ENCODE measurements at regions not wholly inside any gene's neighbourhood (a gene's known extent, or its start where the extent isn't known, plus 50 kb on each side); places are given as distances from the start of the nearest gene placed in this dataset.

DNA sequence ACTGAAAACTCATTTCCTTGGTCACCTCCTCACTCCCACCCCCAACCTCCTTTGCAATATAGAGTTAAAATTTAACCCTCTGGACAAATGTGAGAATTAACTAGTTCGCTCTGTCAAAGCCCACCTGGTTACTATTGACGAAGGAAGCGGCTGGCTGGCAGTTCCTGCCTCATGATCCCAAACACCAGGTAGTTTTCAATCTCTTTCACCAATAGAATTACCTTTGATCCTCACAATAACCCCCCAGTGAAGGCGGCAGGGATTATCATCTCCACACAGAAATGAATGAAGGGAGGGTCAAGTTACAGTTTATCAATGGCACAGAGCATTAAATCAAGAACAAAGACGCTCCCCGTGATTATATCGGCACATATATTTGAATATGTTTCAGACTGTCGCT lies 65.7 kb upstream of the TTC29 start:
- H3K4me3 ChIP-seq (ENCODE audit: low read depth, low read length): no peak overlapping the region
- TF ChIP-seq, protein P1, sequence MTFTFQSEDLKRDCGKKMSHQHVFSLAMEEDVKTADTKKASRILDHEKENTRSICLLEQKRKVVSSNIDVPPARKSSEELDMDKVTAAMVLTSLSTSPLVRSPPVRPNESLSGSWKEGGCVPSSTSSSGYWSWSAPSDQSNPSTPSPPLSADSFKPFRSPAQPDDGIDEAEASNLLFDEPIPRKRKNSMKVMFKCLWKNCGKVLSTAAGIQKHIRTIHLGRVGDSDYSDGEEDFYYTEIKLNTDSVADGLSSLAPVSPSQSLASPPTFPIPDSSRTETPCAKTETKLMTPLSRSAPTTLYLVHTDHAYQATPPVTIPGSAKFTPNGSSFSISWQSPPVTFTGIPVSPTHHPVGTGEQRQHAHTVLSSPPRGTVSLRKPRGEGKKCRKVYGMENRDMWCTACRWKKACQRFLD (tag by site-specific recombination; IDR thresholded peaks at IDR 0.05): no peak
- no peak for TF ChIP-seq ZBTB17 (tag by site-specific recombination; IDR thresholded peaks at IDR 0.05)
- ChIA-PET POLR2A (no interaction called here), CTCF (no interaction called here)
- H3K9me3 ChIP-seq (ENCODE audit: control insufficient read depth, insufficient read depth, low read depth, low read length): no peaks in the 10 kb centered on the region
- no peaks in the 10 kb centered on the region for H3K4me1 ChIP-seq (ENCODE audit: control insufficient read depth, insufficient read depth, low read length)
- no peaks in the 10 kb centered on the region for H3K36me3 ChIP-seq (ENCODE audit: control insufficient read depth in 2 of 2, insufficient read depth in 1 of 2, low read length in 2 of 2)
- H3K27ac ChIP-seq (ENCODE audit: extremely low read depth, low read depth, low read length): no peak overlapping the region

DNA sequence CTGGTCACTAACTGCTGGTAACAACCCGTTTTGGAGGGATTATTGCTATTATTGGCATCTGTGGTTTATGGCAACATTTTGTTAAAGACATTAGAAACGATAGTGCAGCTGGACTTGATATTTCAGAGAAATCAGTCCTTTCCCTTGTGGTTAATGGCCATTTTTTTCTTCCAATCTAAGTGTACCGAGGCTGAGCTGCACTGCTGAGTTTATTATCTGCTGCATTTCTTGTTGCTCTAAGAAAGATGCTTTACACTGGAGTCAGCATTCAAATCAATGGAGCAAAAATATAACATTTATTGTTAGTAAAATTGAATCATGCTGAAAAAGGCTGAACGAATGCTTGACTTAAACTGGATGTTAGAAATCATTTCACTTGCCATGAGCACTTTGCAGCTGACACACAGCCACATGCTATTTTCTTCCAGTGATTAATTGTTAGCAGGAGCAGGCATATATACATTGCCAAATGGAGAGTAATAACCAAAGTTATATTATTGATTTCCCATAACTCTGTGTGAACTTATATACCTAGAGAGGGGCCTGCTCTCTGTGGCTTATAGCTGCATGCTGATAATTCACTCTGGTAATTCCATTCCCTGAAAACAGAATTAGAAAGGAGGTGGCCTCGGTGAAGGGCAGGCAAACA lies 66.5 kb upstream of the TTC29 start:
- TF ChIP-seq, protein P2, sequence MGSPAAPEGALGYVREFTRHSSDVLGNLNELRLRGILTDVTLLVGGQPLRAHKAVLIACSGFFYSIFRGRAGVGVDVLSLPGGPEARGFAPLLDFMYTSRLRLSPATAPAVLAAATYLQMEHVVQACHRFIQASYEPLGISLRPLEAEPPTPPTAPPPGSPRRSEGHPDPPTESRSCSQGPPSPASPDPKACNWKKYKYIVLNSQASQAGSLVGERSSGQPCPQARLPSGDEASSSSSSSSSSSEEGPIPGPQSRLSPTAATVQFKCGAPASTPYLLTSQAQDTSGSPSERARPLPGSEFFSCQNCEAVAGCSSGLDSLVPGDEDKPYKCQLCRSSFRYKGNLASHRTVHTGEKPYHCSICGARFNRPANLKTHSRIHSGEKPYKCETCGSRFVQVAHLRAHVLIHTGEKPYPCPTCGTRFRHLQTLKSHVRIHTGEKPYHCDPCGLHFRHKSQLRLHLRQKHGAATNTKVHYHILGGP (tag by site-specific recombination; IDR thresholded peaks at IDR 0.05): no peak
- TF ChIP-seq, protein P3, sequence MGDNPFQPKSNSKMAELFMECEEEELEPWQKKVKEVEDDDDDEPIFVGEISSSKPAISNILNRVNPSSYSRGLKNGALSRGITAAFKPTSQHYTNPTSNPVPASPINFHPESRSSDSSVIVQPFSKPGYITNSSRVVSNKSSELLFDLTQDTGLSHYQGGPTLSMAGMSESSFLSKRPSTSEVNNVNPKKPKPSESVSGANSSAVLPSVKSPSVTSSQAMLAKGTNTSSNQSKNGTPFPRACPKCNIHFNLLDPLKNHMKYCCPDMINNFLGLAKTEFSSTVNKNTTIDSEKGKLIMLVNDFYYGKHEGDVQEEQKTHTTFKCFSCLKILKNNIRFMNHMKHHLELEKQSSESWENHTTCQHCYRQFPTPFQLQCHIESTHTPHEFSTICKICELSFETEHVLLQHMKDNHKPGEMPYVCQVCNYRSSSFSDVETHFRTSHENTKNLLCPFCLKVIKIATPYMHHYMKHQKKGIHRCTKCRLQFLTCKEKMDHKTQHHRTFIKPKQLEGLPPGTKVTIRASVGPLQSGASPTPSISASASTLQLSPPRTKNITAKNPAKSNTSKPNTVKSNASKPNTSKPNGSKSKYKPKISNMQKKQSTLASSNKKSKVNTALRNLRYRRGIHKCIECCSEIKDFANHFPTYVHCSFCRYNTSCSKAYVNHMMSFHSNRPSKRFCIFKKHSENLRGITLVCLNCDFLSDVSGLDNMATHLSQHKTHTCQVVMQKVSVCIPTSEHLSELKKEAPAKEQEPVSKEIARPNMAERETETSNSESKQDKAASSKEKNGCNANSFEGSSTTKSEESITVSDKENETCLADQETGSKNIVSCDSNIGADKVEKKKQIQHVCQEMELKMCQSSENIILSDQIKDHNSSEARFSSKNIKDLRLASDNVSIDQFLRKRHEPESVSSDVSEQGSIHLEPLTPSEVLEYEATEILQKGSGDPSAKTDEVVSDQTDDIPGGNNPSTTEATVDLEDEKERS (tag by site-specific recombination; IDR thresholded peaks at IDR 0.05): no peak
- no peak for TF ChIP-seq HOXD13 (CRISPR knock-in tag; IDR thresholded peaks at IDR 0.05; ENCODE audit: borderline replicate concordance)
- TF ChIP-seq ZBTB6 (tag by site-specific recombination; IDR thresholded peaks at IDR 0.05): no peak
- no peak for TF ChIP-seq ZNF19 (tag by site-specific recombination; IDR thresholded peaks at IDR 0.05; ENCODE audit: low read depth)
- no peak for TF ChIP-seq ZNF391 (tag by site-specific recombination; IDR thresholded peaks at IDR 0.05; ENCODE audit: borderline replicate concordance, low read depth)
- no peak for TF ChIP-seq TRIM28 (IDR thresholded peaks at IDR 0.05; ENCODE audit: borderline replicate concordance, low read length)
- TF ChIP-seq SCRT2 (tag by site-specific recombination; IDR thresholded peaks at IDR 0.05): no peak
- TF ChIP-seq HIC1 (tag by site-specific recombination; IDR thresholded peaks at IDR 0.05): no peak
- H3K4me3 ChIP-seq (ENCODE audit: low read depth, low read length): no peak overlapping the region

DNA sequence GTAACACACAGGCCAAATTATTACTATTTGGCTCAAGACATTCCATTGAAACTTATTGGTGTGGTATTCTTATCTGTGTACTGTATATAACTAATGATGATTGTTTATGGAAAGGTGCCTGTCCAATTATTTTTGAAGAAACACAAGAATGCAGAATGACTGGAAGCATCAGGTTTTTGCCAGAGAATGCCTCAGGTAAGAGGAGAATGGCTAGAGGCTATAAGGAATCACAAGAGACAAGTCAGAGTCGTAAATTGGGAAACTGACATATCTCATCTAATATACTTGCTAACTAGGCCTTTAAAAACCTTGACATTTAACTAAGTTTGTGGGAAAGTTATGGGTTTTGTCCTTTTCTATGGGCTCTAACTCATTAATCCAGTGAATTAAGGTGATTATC lies 69.3 kb upstream of the TTC29 start:
- Histone ChIP-seq H3K27ac (ENCODE audit: extremely low read depth, low read depth, low read length) (no peak overlapping the region), H3K4me1 (ENCODE audit: control insufficient read depth, insufficient read depth, low read length) (no peaks in the 10 kb centered on the region), H3K9me3 (ENCODE audit: control insufficient read depth, insufficient read depth, low read depth, low read length) (no peaks in the 10 kb centered on the region), H3K36me3 (ENCODE audit: control insufficient read depth in 2 of 2, insufficient read depth in 1 of 2, low read length in 2 of 2) (no peaks in the 10 kb centered on the region), H3K4me3 (ENCODE audit: low read depth, low read length) (no peak overlapping the region)
- ChIA-PET CTCF (no interaction called here), POLR2A (no interaction called here)
- TF ChIP-seq GFI1B (tag by site-specific recombination; IDR thresholded peaks at IDR 0.05) (no peak), ZNF211 (tag by site-specific recombination; IDR thresholded peaks at IDR 0.05; ENCODE audit: low read depth) (no peak), ZNF777 (tag by site-specific recombination; IDR thresholded peaks at IDR 0.05; ENCODE audit: borderline replicate concordance) (no peak), GLIS1 (tag by site-specific recombination; IDR thresholded peaks at IDR 0.05) (no peak), ZNF23 (tag by site-specific recombination; IDR thresholded peaks at IDR 0.05; ENCODE audit: borderline replicate concordance) (no peak)
- TF ChIP-seq, protein P4, sequence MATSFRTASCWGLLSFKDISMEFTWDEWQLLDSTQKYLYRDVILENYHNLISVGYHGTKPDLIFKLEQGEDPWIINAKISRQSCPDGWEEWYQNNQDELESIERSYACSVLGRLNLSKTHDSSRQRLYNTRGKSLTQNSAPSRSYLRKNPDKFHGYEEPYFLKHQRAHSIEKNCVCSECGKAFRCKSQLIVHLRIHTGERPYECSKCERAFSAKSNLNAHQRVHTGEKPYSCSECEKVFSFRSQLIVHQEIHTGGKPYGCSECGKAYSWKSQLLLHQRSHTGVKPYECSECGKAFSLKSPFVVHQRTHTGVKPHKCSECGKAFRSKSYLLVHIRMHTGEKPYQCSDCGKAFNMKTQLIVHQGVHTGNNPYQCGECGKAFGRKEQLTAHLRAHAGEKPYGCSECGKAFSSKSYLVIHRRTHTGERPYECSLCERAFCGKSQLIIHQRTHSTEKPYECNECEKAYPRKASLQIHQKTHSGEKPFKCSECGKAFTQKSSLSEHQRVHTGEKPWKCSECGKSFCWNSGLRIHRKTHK (tag by site-specific recombination; IDR thresholded peaks at IDR 0.05): no peak
- TF ChIP-seq, protein P5, sequence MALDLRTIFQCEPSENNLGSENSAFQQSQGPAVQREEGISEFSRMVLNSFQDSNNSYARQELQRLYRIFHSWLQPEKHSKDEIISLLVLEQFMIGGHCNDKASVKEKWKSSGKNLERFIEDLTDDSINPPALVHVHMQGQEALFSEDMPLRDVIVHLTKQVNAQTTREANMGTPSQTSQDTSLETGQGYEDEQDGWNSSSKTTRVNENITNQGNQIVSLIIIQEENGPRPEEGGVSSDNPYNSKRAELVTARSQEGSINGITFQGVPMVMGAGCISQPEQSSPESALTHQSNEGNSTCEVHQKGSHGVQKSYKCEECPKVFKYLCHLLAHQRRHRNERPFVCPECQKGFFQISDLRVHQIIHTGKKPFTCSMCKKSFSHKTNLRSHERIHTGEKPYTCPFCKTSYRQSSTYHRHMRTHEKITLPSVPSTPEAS (tag by site-specific recombination; IDR thresholded peaks at IDR 0.05): no peak

More for the DNA sequence above, 66.5 kb upstream of the TTC29 start:
- Histone ChIP-seq H3K9me3 (ENCODE audit: control insufficient read depth, insufficient read depth, low read depth, low read length) (no peaks in the 10 kb centered on the region), H3K27ac (ENCODE audit: extremely low read depth, low read depth, low read length) (no peak overlapping the region), H3K36me3 (ENCODE audit: control insufficient read depth in 2 of 2, insufficient read depth in 1 of 2, low read length in 2 of 2) (no peaks in the 10 kb centered on the region), H3K4me1 (ENCODE audit: control insufficient read depth, insufficient read depth, low read length) (no peaks in the 10 kb centered on the region)
- ChIA-PET POLR2A (no interaction called here), CTCF (interaction anchor here (0.6 to 1.0 kb wide), 2 partner anchors 44 to 85 kb away, joined by 3 to 5 read pairs; no protein-coding TSS in a partner anchor)

Data from HEK293 (cell line).